Breast epithelium (tissue), 4 donors: ENCODE measurements at regions not wholly inside any gene's neighbourhood (a gene's known extent, or its start where the extent isn't known, plus 50 kb on each side); places are given as distances from the start of the nearest gene placed in this dataset.

ENCODE experiments used
- DNase-seq, 2 donors: peaks; one replicate each; pipeline ENCODE4 v3.0.0-alpha.2; 2019; ENCODE audit warnings: low spot score in 2 of 2
- H3K27ac ChIP-seq, 2 donors: fragments of 200-600 bp; sonication (generic) in 1 of 2; one replicate each; pipeline ENCODE4 v1.5.1; 2016 to 2019; ENCODE audit warnings: mild to moderate bottlenecking in 1 of 2
- H3K27me3 ChIP-seq, 2 donors: fragments of 200-600 bp; sonication (generic) in 1 of 2; one replicate each; pipeline versions ENCODE4 v1.5.1 to v1.6.0; 2017 to 2019; ENCODE audit warnings: control low read depth in 1 of 2, mild to moderate bottlenecking in 1 of 2
- H3K36me3 ChIP-seq: fragments of 200-600 bp; one replicate; pipeline ENCODE4 v1.5.1; 2019
- H3K4me1 ChIP-seq, 2 donors: fragments of 200-600 bp; sonication (generic); one replicate each; pipeline ENCODE4 v1.5.1; 2016 to 2019; ENCODE audit warnings: control low read depth in 1 of 2
- H3K4me3 ChIP-seq, 3 donors: fragments of 200-600 bp; sonication (generic); 1 replicate in 2 of 3; 2 replicates in 1 of 3; pipeline ENCODE4 v1.5.1; 2016 to 2019; ENCODE audit warnings: mild to moderate bottlenecking in 3 of 3, moderate library complexity in 2 of 3
- H3K9me3 ChIP-seq, 2 donors: fragments of 200-600 bp; sonication (generic) in 1 of 2; one replicate each; pipeline ENCODE4 v1.5.1; 2016 to 2019; ENCODE audit warnings: control low read depth in 1 of 2
- CTCF ChIP-seq, 3 donors: fragments of 450-650 bp; IDR thresholded peaks; one replicate each; pipeline ENCODE4 v1.5.1; 2016 to 2017; ENCODE audit warnings: antibody characterized with exemption in 3 of 3, mild to moderate bottlenecking in 3 of 3, moderate library complexity in 3 of 3
- POLR2A ChIP-seq: fragments of 450-650 bp; IDR thresholded peaks from one replicate; pipeline ENCODE4 v1.6.1; 2016; ENCODE audit warnings: antibody characterized with exemption, mild to moderate bottlenecking, moderate library complexity
- POLR2AphosphoS5 ChIP-seq, 3 donors: sonication (generic); formaldehyde crosslinking; IDR thresholded peaks; one replicate each; pipeline ENCODE4 v1.6.1; 2017; ENCODE audit warnings: antibody characterized with exemption in 3 of 3
- intact Hi-C: fragments of 100-400 bp; cut with DNase I; formaldehyde crosslinking; loops from one replicate; pipeline ENCODE4 v1.15.1; 2023; ENCODE audit warnings: low total_unique reads

- intact Hi-C loops, result no loop called here
- H3K27ac ChIP-seq, result no peak overlapping the region
These were observed 221.2 kb downstream of the TRPC6 start for GRCh38 chr11:101362643-101363042.

GRCh38 chr11:101357771-101358170 is 226.0 kb downstream of the TRPC6 start:
- H3K27ac ChIP-seq, result no peak overlapping the region
- TF ChIP-seq CTCF (IDR thresholded peaks at IDR 0.05) (no peak), POLR2AphosphoS5 (IDR thresholded peaks at IDR 0.05) (no peak), POLR2A (no peak)
- DNase-seq, result no peak
- no peak overlapping the region for H3K4me3 ChIP-seq
- no peaks in the 10 kb centered on the region for H3K4me1 ChIP-seq
- H3K9me3 ChIP-seq, result no peaks in the 10 kb centered on the region
- no peaks in the 10 kb centered on the region for H3K36me3 ChIP-seq
- intact Hi-C loops, result no loop called here
- H3K27me3 ChIP-seq, result no peaks in the 10 kb centered on the region

More at GRCh38 chr11:101362643-101363042, 221.2 kb downstream of the TRPC6 start:
- Histone ChIP-seq H3K27me3 (no peaks in the 10 kb centered on the region), H3K36me3 (no peaks in the 10 kb centered on the region), H3K4me3 (no peak overlapping the region), H3K9me3 (peaks cover 0 to 10% of the 10 kb centered on the region in 2 donors), H3K4me1 (no peaks in the 10 kb centered on the region)
- TF ChIP-seq POLR2A, result no peak
- no peak for TF ChIP-seq CTCF (IDR thresholded peaks at IDR 0.05)
- no peak for TF ChIP-seq POLR2AphosphoS5 (IDR thresholded peaks at IDR 0.05)
- DNase-seq, result no peak

- H3K4me3 ChIP-seq, result no peak overlapping the region
- H3K36me3 ChIP-seq, result no peaks in the 10 kb centered on the region
- no peak for DNase-seq
- H3K4me1 ChIP-seq, result no peaks in the 10 kb centered on the region
- no peak for TF ChIP-seq POLR2AphosphoS5 (IDR thresholded peaks at IDR 0.05)
- no peak for TF ChIP-seq POLR2A
- TF ChIP-seq CTCF (IDR thresholded peaks at IDR 0.05), result no peak
- H3K27me3 ChIP-seq, result no peaks in the 10 kb centered on the region
- no peak overlapping the region for H3K27ac ChIP-seq
- no peaks in the 10 kb centered on the region for H3K9me3 ChIP-seq
- intact Hi-C loops, result no loop called here
These were observed 225.2 kb upstream of the PGR start for GRCh38 chr11:101354801-101355200.

- Histone ChIP-seq H3K9me3 (no peaks in the 10 kb centered on the region), H3K4me3 (no peak overlapping the region), H3K36me3 (no peaks in the 10 kb centered on the region), H3K4me1 (no peaks in the 10 kb centered on the region), H3K27me3 (no peaks in the 10 kb centered on the region), H3K27ac (no peak overlapping the region)
- intact Hi-C loops, result no loop called here
- DNase-seq, result no peak
- no peak for TF ChIP-seq POLR2A
- TF ChIP-seq POLR2AphosphoS5 (IDR thresholded peaks at IDR 0.05), result no peak
- TF ChIP-seq CTCF (IDR thresholded peaks at IDR 0.05), result no peak
These were observed 219.2 kb upstream of the PGR start for GRCh38 chr11:101348786-101349185.

GRCh38 chr11:101346591-101346990 is 217.0 kb upstream of the PGR start:
- no peaks in the 10 kb centered on the region for H3K9me3 ChIP-seq
- intact Hi-C loops, result no loop called here
- H3K27ac ChIP-seq, result peak overlapping the region; percentile 77 to 90
- H3K4me1 ChIP-seq, result peaks cover 0 to 3% of the 10 kb centered on the region in 2 donors
- no peak overlapping the region for H3K4me3 ChIP-seq
- TF ChIP-seq CTCF (IDR thresholded peaks at IDR 0.05), result no peak
- peak in 1 of 3 donors; percentile 27 for TF ChIP-seq POLR2AphosphoS5 (IDR thresholded peaks at IDR 0.05)
- no peaks in the 10 kb centered on the region for H3K36me3 ChIP-seq
- no peaks in the 10 kb centered on the region for H3K27me3 ChIP-seq
- peak in 1 of 2 donors; percentile 34 for DNase-seq
